ENCODE measurements at regions not wholly inside any gene's neighbourhood (a gene's known extent, or its start where the extent isn't known, plus 50 kb on each side); places are given as distances from the start of the nearest gene placed in this dataset.

DNA sequence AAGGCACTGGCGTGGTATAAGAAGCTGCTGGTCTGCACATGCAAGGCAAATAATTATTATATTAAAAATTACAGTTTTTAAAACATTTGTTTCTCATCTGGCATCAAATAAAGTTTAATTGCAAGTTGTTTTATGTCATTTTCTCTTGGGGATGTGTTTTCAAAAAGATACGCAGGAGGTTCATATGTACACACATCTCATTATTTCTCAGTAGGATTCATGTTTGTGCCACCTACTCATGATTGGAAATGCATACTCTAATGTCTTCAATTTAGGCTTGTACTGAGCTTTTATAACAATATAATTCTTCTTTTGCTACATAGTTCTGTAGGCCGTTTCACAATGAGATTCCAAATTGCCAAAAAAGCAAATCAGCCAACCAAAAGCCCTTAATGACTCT is 244.2 kb upstream of the MEF2C start:
- Histone ChIP-seq H3K9me3 (ENCODE audit: control insufficient read depth in 2 of 3, insufficient read depth in 1 of 3, low read length in 3 of 3) (no peaks in the 10 kb centered on the region), H3K4me3 (ENCODE audit: low read length in 3 of 3) (no peak overlapping the region), H3K36me3 (ENCODE audit: control insufficient read depth in 2 of 3, insufficient read depth in 3 of 3, low read length in 3 of 3) (no peaks in the 10 kb centered on the region), H3K4me1 (ENCODE audit: control insufficient read depth in 2 of 3, insufficient read depth in 2 of 3, low read depth in 1 of 3, low read length in 3 of 3) (no peaks in the 10 kb centered on the region), H3K9ac (ENCODE audit: low read length in 3 of 3) (no peak overlapping the region), H3K27ac (ENCODE audit: low read depth in 2 of 2, low read length in 2 of 2) (no peak overlapping the region), H3K27me3 (ENCODE audit: control insufficient read depth, insufficient read depth, low read length) (no peaks in the 10 kb centered on the region)
- intact Hi-C loops (cut with DNase I) = no loop called here
- FAIRE-seq (no peak), DNase-seq (no peak)
- TF ChIP-seq, protein P1, sequence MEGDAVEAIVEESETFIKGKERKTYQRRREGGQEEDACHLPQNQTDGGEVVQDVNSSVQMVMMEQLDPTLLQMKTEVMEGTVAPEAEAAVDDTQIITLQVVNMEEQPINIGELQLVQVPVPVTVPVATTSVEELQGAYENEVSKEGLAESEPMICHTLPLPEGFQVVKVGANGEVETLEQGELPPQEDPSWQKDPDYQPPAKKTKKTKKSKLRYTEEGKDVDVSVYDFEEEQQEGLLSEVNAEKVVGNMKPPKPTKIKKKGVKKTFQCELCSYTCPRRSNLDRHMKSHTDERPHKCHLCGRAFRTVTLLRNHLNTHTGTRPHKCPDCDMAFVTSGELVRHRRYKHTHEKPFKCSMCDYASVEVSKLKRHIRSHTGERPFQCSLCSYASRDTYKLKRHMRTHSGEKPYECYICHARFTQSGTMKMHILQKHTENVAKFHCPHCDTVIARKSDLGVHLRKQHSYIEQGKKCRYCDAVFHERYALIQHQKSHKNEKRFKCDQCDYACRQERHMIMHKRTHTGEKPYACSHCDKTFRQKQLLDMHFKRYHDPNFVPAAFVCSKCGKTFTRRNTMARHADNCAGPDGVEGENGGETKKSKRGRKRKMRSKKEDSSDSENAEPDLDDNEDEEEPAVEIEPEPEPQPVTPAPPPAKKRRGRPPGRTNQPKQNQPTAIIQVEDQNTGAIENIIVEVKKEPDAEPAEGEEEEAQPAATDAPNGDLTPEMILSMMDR (IDR thresholded peaks at IDR 0.05; ENCODE audit: borderline replicate concordance, extremely low read depth, insufficient read depth) = no peak

DNA sequence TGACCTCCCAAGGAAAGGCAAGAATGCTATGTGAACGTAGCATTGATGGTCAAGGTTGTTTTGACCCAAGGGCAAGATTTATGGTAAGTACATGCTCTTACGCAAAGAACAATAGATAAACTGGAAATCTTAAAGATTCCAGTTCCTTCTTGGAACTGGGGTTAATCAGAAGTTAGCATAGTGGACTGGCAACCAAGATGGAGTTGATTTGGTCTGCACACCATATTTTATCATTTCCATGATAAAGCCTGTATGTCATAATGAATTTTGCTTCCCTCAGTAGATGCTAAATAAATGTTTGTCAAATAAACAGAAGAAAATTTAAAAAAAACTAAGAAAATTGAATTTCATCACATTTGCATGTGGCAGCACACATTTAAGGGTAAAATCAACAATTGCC is 242.4 kb upstream of the MEF2C start:
- intact Hi-C loops (cut with DNase I) = no loop called here
- H3K36me3 ChIP-seq (ENCODE audit: control insufficient read depth in 2 of 3, insufficient read depth in 3 of 3, low read length in 3 of 3) = no peaks in the 10 kb centered on the region
- TF ChIP-seq, protein P1 (IDR thresholded peaks at IDR 0.05; ENCODE audit: borderline replicate concordance, extremely low read depth, insufficient read depth) = no peak
- FAIRE-seq = no peak
- no peaks in the 10 kb centered on the region for H3K9me3 ChIP-seq (ENCODE audit: control insufficient read depth in 2 of 3, insufficient read depth in 1 of 3, low read length in 3 of 3)
- H3K4me3 ChIP-seq (ENCODE audit: low read length in 3 of 3) = no peak overlapping the region
- H3K27me3 ChIP-seq (ENCODE audit: control insufficient read depth, insufficient read depth, low read length) = no peaks in the 10 kb centered on the region
- H3K4me1 ChIP-seq (ENCODE audit: control insufficient read depth in 2 of 3, insufficient read depth in 2 of 3, low read depth in 1 of 3, low read length in 3 of 3) = no peaks in the 10 kb centered on the region
- no peak for DNase-seq
- H3K9ac ChIP-seq (ENCODE audit: low read length in 3 of 3) = no peak overlapping the region
- no peak overlapping the region for H3K27ac ChIP-seq (ENCODE audit: low read depth in 2 of 2, low read length in 2 of 2)

DNA sequence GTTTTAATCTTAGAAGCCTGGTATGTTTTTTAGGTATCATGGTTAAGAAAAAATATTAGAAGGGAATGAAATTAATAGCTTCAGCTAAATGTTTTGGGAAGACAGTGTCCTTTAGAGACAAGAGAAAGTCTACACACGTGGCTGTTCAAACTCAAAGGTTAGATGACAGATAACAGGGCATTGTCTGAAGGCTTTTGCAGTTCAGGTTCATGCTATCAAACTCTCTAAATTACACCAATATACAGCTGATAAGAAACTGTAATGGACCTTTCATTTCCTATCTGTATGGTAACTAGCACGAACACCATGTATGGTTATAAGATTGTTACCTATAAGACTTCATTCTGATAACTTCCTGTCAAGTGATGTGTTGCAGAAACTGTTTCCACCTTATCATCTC is 240.6 kb upstream of the MEF2C start:
- Histone ChIP-seq H3K36me3 (ENCODE audit: control insufficient read depth in 2 of 3, insufficient read depth in 3 of 3, low read length in 3 of 3) (no peaks in the 10 kb centered on the region), H3K9me3 (ENCODE audit: control insufficient read depth in 2 of 3, insufficient read depth in 1 of 3, low read length in 3 of 3) (no peaks in the 10 kb centered on the region), H3K4me3 (ENCODE audit: low read length in 3 of 3) (no peak overlapping the region), H3K27me3 (ENCODE audit: control insufficient read depth, insufficient read depth, low read length) (no peaks in the 10 kb centered on the region), H3K27ac (ENCODE audit: low read depth in 2 of 2, low read length in 2 of 2) (no peak overlapping the region), H3K4me1 (ENCODE audit: control insufficient read depth in 2 of 3, insufficient read depth in 2 of 3, low read depth in 1 of 3, low read length in 3 of 3) (no peaks in the 10 kb centered on the region), H3K9ac (ENCODE audit: low read length in 3 of 3) (no peak overlapping the region)
- FAIRE-seq (no peak), DNase-seq (no peak)
- intact Hi-C loops (cut with DNase I) = no loop called here
- TF ChIP-seq, protein P1 (IDR thresholded peaks at IDR 0.05; ENCODE audit: borderline replicate concordance, extremely low read depth, insufficient read depth) = no peak

DNA sequence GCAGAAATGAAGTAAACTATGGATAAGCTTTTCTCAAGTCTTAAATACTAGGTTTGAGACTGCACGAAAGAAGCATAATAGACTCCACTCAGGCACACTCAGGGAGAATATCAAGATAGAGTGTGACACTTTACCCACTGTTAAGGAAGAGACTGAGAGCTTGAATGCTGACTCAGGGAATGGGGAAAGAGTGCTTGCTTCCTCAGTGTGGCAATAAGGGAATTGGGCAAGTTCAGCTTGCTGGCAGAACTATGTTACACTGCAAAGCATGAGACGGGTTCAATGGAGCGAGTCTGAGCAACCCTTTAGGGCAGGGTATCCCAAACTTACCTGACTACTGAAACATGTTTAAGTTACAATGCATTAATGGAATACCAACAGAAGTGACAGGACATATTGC is 237.7 kb upstream of the MEF2C start:
- DNase-seq (no peak), FAIRE-seq (no peak)
- TF ChIP-seq, protein P1 (IDR thresholded peaks at IDR 0.05; ENCODE audit: borderline replicate concordance, extremely low read depth, insufficient read depth) = no peak
- H3K4me1 ChIP-seq (ENCODE audit: control insufficient read depth in 2 of 3, insufficient read depth in 2 of 3, low read depth in 1 of 3, low read length in 3 of 3) = no peaks in the 10 kb centered on the region
- no peak overlapping the region for H3K9ac ChIP-seq (ENCODE audit: low read length in 3 of 3)
- intact Hi-C loops (cut with DNase I) = no loop called here
- H3K27me3 ChIP-seq (ENCODE audit: control insufficient read depth, insufficient read depth, low read length) = no peaks in the 10 kb centered on the region
- no peaks in the 10 kb centered on the region for H3K36me3 ChIP-seq (ENCODE audit: control insufficient read depth in 2 of 3, insufficient read depth in 3 of 3, low read length in 3 of 3)
- H3K4me3 ChIP-seq (ENCODE audit: low read length in 3 of 3) = no peak overlapping the region
- H3K9me3 ChIP-seq (ENCODE audit: control insufficient read depth in 2 of 3, insufficient read depth in 1 of 3, low read length in 3 of 3) = no peaks in the 10 kb centered on the region
- no peak overlapping the region for H3K27ac ChIP-seq (ENCODE audit: low read depth in 2 of 2, low read length in 2 of 2)
